IgD-negative memory B cell (primary cell): ENCODE measurements at regions not wholly inside any gene's neighbourhood (a gene's known extent, or its start where the extent isn't known, plus 50 kb on each side); places are given as distances from the start of the nearest gene placed in this dataset.

Experiments used
- H3K27ac Mint-ChIP-seq, 3 donors: one replicate each; pipeline ENCODE4 v1.8.0; 2020 to 2022; ENCODE audit warnings: mild to moderate bottlenecking in 3 of 3, mixed read lengths in 3 of 3, moderate library complexity in 1 of 3
- H3K27me3 Mint-ChIP-seq: one replicate; pipeline ENCODE4 v1.8.0; 2021; ENCODE audit warnings: mixed read lengths
- H3K36me3 Mint-ChIP-seq: one replicate; pipeline ENCODE4 v1.8.0; 2020; ENCODE audit warnings: mild to moderate bottlenecking, mixed read lengths
- H3K4me1 Mint-ChIP-seq, 3 donors: one replicate each; pipeline ENCODE4 v1.8.0; 2020 to 2022; ENCODE audit warnings: mixed read lengths in 3 of 3, mild to moderate bottlenecking in 1 of 3
- H3K4me3 Mint-ChIP-seq, 4 donors: one replicate each; pipeline ENCODE4 v1.8.0; 2020 to 2022; ENCODE audit warnings: mild to moderate bottlenecking in 4 of 4, mixed read lengths in 4 of 4, moderate library complexity in 3 of 4
- H3K9me3 Mint-ChIP-seq, 3 donors: one replicate each; pipeline ENCODE4 v1.8.0; 2020 to 2021; ENCODE audit warnings: mixed read lengths in 3 of 3, mild to moderate bottlenecking in 1 of 3

DNA sequence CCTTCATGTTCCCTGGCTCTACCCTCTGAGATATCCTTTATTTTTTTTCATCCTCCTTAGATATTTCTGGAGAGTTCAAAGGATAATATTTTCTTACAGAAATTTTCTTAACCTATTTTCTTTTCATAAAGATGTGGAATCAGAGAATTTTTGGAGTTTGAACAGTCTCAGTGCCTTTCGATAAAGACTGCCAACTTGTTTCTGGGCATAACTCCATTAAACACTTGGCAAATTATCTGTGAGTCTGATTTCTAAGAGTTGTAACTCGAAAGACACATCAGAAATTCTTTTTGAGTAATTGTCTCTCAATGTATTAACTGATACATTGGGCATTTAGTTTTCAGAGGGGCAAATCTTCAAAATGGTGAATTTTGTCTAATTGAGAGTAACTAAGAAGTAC is 1255.6 kb downstream of the NCAM2 start:
- Mint-ChIP-seq H3K27ac (no peak overlapping the region), H3K4me1 (no peaks in the 10 kb centered on the region), H3K9me3 (peaks cover 0 to 7% (median 4%) of the 10 kb centered on the region in 3 donors), H3K36me3 (no peaks in the 10 kb centered on the region), H3K4me3 (no peak overlapping the region), H3K27me3 (no peaks in the 10 kb centered on the region)

DNA sequence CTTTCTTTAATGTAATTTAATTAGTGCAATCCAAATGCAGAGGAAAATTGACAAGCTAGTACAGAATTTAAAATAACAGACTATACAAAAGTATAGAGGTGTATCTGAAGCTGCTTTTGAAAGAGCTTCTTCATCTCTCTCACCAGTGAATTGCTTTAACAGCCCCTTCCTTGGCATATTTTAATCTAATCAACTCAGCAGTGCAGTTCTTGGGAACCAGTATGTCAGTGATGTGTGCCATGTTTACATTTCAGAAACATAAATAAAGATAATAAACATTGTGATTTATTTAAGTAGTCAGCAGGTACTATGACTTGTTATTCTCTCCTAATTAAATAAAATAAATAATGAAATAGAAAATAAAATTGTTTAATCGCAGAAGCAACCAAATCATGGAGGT is 1260.6 kb downstream of the NCAM2 start:
- Mint-ChIP-seq H3K4me3 (no peak overlapping the region), H3K27ac (no peak overlapping the region), H3K4me1 (no peaks in the 10 kb centered on the region), H3K9me3 (peaks cover 0 to 6% (median 3%) of the 10 kb centered on the region in 3 donors), H3K27me3 (no peaks in the 10 kb centered on the region), H3K36me3 (no peaks in the 10 kb centered on the region)

GRCh38 chr21:22260274-22260673 is 1262.1 kb downstream of the NCAM2 start:
- Mint-ChIP-seq H3K36me3 (no peaks in the 10 kb centered on the region), H3K27me3 (no peaks in the 10 kb centered on the region), H3K4me3 (no peak overlapping the region), H3K9me3 (peaks cover 0 to 2% (median 0%) of the 10 kb centered on the region in 3 donors), H3K4me1 (no peaks in the 10 kb centered on the region), H3K27ac (no peak overlapping the region)

DNA sequence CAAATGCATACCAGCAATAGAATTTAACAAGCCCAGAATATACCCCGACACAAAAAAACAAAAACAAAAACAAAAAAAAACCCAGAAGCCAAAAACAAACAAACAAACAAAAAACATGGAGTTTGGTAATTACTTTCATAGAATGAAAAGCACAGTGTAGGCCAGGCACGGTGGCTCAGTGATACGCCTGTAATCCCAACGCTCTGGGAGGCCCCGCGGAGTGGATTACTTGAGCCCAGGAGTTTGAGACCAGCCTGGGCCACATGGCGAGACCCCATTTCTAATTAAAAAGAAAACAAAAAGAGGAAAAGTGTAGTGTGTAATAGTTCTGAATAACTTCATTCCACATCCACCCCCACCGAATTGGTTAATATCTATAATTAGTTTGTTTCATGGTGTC is 1265.7 kb downstream of the NCAM2 start:
- Mint-ChIP-seq H3K4me1 (no peaks in the 10 kb centered on the region), H3K9me3 (peaks cover 0 to 4% (median 2%) of the 10 kb centered on the region in 3 donors), H3K36me3 (no peaks in the 10 kb centered on the region), H3K27ac (no peak overlapping the region), H3K27me3 (no peaks in the 10 kb centered on the region), H3K4me3 (no peak overlapping the region)

DNA sequence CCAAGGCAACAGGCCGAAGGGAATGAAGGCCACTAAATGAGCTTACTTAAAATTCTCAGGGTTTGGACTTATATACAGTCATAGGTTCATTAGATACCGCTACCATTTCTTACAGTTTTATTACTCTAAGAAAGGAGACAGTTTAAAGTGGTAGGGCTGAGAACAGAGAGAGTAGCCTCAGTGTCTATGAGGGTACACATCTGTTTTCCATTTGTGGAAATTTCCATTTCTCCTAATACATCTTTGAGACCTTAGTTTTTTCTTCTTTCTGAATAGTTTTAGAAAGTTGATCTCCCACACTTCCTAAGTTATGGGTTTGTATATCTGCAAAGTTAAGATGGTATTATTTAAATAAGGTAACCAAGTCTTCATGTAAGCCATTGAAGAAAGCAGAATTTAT is 1279.1 kb downstream of the NCAM2 start:
- no peaks in the 10 kb centered on the region for H3K4me1 Mint-ChIP-seq
- H3K27ac Mint-ChIP-seq: no peak overlapping the region
- no peaks in the 10 kb centered on the region for H3K27me3 Mint-ChIP-seq
- peaks cover 0 to 11% (median 2%) of the 10 kb centered on the region in 3 donors for H3K9me3 Mint-ChIP-seq
- H3K36me3 Mint-ChIP-seq: peaks cover 1% of the 10 kb centered on the region
- H3K4me3 Mint-ChIP-seq: no peak overlapping the region

DNA sequence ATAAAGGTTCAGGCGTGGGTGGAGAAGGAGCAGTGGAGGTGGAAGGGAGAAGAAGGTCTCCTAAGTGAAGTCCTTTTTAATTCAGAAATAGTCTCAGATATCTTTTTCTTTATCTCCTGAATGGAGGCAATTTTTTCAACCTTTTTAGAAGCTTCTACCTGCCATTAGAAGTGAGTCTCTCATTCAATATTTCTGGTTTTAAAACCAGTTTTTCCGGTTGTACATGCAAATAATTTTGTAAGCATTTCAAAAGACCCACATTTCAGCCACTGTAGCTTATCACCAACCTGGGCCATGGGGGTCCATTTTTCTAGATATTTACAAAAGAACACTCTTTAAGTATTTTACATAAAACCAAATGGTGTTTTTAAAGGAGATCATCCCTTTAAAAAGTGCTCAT is 1280.2 kb downstream of the NCAM2 start:
- Mint-ChIP-seq H3K4me3 (no peak overlapping the region), H3K36me3 (peaks cover 1% of the 10 kb centered on the region), H3K4me1 (no peaks in the 10 kb centered on the region), H3K27me3 (no peaks in the 10 kb centered on the region), H3K27ac (no peak overlapping the region), H3K9me3 (peaks cover 0 to 11% (median 2%) of the 10 kb centered on the region in 3 donors)

- Mint-ChIP-seq H3K36me3 (peaks cover 1% of the 10 kb centered on the region), H3K27me3 (no peaks in the 10 kb centered on the region), H3K9me3 (peaks cover 0 to 3% (median 0%) of the 10 kb centered on the region in 3 donors), H3K4me3 (no peak overlapping the region), H3K27ac (no peak overlapping the region), H3K4me1 (no peaks in the 10 kb centered on the region)
Observed at GRCh38 chr21:22280851-22281250, 1282.6 kb downstream of the NCAM2 start.

DNA sequence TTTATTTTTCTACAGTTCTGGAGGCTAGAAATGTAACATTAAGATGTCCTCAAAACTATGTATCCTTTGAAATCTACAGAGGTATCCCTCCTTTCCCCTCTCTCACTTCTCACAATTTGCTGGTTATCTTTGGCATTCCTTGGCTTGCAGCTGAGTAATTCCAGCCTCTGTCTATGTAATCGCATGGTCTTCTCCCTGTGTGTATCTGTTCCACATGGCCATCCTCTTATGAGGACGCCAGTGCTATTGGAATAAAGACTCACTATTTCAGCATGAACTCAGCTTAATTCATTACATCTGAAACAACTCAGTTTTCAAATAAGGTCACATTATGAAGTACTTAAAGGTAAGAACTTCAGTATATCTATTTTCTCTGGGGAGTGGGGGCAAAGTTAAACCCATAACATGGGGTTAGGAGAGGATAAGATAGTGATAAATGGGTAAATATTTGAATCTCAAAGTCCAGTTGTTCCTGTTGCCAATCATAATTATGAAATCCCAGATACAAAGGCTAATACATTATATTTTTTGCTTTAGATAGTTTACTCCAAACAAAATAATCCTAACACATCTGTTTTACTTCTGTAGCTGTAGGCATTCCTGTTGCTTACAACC is 1290.8 kb downstream of the NCAM2 start:
- H3K4me1 Mint-ChIP-seq: no peaks in the 10 kb centered on the region
- H3K27me3 Mint-ChIP-seq: no peaks in the 10 kb centered on the region
- H3K27ac Mint-ChIP-seq: no peak overlapping the region
- H3K4me3 Mint-ChIP-seq: no peak overlapping the region
- peaks cover 0 to 3% (median 0%) of the 10 kb centered on the region in 3 donors for H3K9me3 Mint-ChIP-seq
- no peaks in the 10 kb centered on the region for H3K36me3 Mint-ChIP-seq

GRCh38 chr21:22292144-22292543 is 1293.9 kb downstream of the NCAM2 start:
- Mint-ChIP-seq H3K4me3 (no peak overlapping the region), H3K27me3 (no peaks in the 10 kb centered on the region), H3K4me1 (no peaks in the 10 kb centered on the region), H3K36me3 (no peaks in the 10 kb centered on the region), H3K9me3 (peaks cover 0 to 3% (median 0%) of the 10 kb centered on the region in 3 donors), H3K27ac (no peak overlapping the region)

- Mint-ChIP-seq H3K27ac (no peak overlapping the region), H3K9me3 (peaks cover 0 to 3% (median 0%) of the 10 kb centered on the region in 3 donors), H3K4me1 (no peaks in the 10 kb centered on the region), H3K4me3 (no peak overlapping the region), H3K36me3 (no peaks in the 10 kb centered on the region), H3K27me3 (no peaks in the 10 kb centered on the region)
Observed at GRCh38 chr21:22297575-22297974, 1299.4 kb downstream of the NCAM2 start.

- H3K36me3 Mint-ChIP-seq: no peaks in the 10 kb centered on the region
Observed at GRCh38 chr21:22311741-22312462, 1313.7 kb downstream of the NCAM2 start.

GRCh38 chr21:22314963-22315362 is 1316.8 kb downstream of the NCAM2 start:
- Mint-ChIP-seq H3K9me3 (peaks cover 5 to 10% (median 8%) of the 10 kb centered on the region in 3 donors), H3K4me1 (no peaks in the 10 kb centered on the region), H3K27ac (no peak overlapping the region), H3K4me3 (no peak overlapping the region), H3K36me3 (no peaks in the 10 kb centered on the region), H3K27me3 (no peaks in the 10 kb centered on the region)

More at GRCh38 chr21:22311741-22312462, 1313.7 kb downstream of the NCAM2 start:
- Mint-ChIP-seq H3K27me3 (no peaks in the 10 kb centered on the region), H3K27ac (no peak overlapping the region), H3K9me3 (peaks cover 5 to 10% (median 8%) of the 10 kb centered on the region in 3 donors), H3K4me1 (no peaks in the 10 kb centered on the region), H3K4me3 (no peak overlapping the region)

GRCh38 chr21:22319435-22319834 is 1321.2 kb downstream of the NCAM2 start:
- Mint-ChIP-seq H3K27me3 (no peaks in the 10 kb centered on the region), H3K4me3 (no peak overlapping the region), H3K36me3 (no peaks in the 10 kb centered on the region), H3K4me1 (no peaks in the 10 kb centered on the region), H3K9me3 (peaks cover 0 to 2% (median 1%) of the 10 kb centered on the region in 3 donors), H3K27ac (no peak overlapping the region)

DNA sequence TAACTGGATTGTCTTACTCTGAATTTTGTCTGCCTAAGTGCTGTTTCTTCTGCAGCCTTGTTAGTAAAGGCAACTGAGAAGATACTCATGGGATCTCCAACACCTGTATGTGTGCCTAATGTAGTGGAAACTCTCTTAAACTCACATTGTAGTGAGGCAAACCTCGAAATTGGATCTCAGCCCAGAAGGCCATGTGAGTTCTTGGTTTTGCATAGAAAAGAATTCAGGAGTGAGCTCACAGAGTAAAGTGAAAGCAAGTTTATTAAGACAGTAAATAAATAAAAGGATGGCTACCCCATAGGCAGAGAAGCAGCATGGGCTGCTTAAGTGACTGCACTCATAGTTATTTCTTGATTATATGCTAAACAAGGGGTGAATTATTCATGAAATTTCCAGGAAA is 1344.7 kb downstream of the NCAM2 start:
- H3K27me3 Mint-ChIP-seq: no peaks in the 10 kb centered on the region
- no peak overlapping the region for H3K27ac Mint-ChIP-seq
- no peaks in the 10 kb centered on the region for H3K36me3 Mint-ChIP-seq
- H3K4me1 Mint-ChIP-seq: no peaks in the 10 kb centered on the region
- no peak overlapping the region for H3K4me3 Mint-ChIP-seq
- peaks cover 0 to 18% (median 10%) of the 10 kb centered on the region in 3 donors for H3K9me3 Mint-ChIP-seq

DNA sequence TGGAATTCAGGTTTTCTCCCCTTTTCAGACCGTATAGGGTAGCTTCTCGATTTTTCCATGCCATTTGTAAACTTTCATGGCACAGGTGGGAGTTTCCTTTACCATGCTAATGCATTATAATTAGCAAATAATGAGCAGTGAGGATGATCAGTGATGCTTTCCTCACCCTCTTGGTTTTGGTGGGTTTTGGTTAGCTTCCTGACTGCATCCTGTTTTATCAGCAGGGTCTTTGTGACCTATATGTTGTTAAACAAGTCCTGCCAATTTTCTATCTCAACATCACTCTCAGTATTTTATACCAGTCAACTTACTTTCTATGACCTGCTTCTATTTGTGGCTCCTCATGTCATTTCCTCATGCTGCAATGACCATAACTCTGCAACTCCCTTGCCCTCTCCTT is 1345.1 kb downstream of the NCAM2 start:
- no peaks in the 10 kb centered on the region for H3K27me3 Mint-ChIP-seq
- no peaks in the 10 kb centered on the region for H3K36me3 Mint-ChIP-seq
- H3K4me3 Mint-ChIP-seq: no peak overlapping the region
- peaks cover 0 to 20% (median 10%) of the 10 kb centered on the region in 3 donors for H3K9me3 Mint-ChIP-seq
- H3K27ac Mint-ChIP-seq: no peak overlapping the region
- no peaks in the 10 kb centered on the region for H3K4me1 Mint-ChIP-seq

GRCh38 chr21:22343721-22344120 is 1345.5 kb downstream of the NCAM2 start:
- Mint-ChIP-seq H3K27me3 (no peaks in the 10 kb centered on the region), H3K36me3 (no peaks in the 10 kb centered on the region), H3K9me3 (peaks cover 0 to 20% (median 10%) of the 10 kb centered on the region in 3 donors), H3K4me3 (no peak overlapping the region), H3K4me1 (no peaks in the 10 kb centered on the region), H3K27ac (no peak overlapping the region)
